Liver (tissue), 8 donors: ENCODE measurements at regions not wholly inside any gene's neighbourhood (a gene's known extent, or its start where the extent isn't known, plus 50 kb on each side); places are given as distances from the start of the nearest gene placed in this dataset.

Experiments
- DNase-seq: peaks from one replicate; pipeline ENCODE4 v3.0.0-alpha.2; 2017; ENCODE audit warnings: low spot score
- H3K27ac ChIP-seq, 2 donors: one replicate each; pipeline ENCODE4 v1.7.0; 2013; ENCODE audit warnings: inconsistent platforms in 2 of 2, low read length in 2 of 2, control low read depth in 1 of 2, low read depth in 1 of 2, mild to moderate bottlenecking in 1 of 2
- H3K27me3 ChIP-seq, 4 donors: one replicate each; pipeline versions ENCODE4 v1.6.1 to v1.7.0; 2013; ENCODE audit warnings: low read length in 3 of 4, inconsistent platforms in 1 of 4, mild to moderate bottlenecking in 1 of 4, moderate library complexity in 1 of 4; ENCODE audit not compliant: control insufficient read depth in 4 of 4, insufficient read depth in 4 of 4
- H3K36me3 ChIP-seq, 4 donors: one replicate each; pipeline versions ENCODE4 v1.6.1 to v1.7.0; 2013; ENCODE audit warnings: low read length in 3 of 4, mild to moderate bottlenecking in 3 of 4, low read depth in 1 of 4, moderate library complexity in 1 of 4; ENCODE audit not compliant: control insufficient read depth in 4 of 4, insufficient read depth in 3 of 4
- H3K4me1 ChIP-seq, 4 donors: one replicate each; pipeline versions ENCODE4 v1.6.1 to v1.7.0; 2013; ENCODE audit warnings: low read length in 3 of 4, mild to moderate bottlenecking in 3 of 4, moderate library complexity in 1 of 4; ENCODE audit not compliant: control insufficient read depth in 4 of 4, insufficient read depth in 4 of 4
- H3K4me3 ChIP-seq, 3 donors: one replicate each; pipeline versions ENCODE4 v1.6.1 to v1.7.0; 2013; ENCODE audit warnings: low read length in 3 of 3, control low read depth in 1 of 3, low read depth in 1 of 3, mild to moderate bottlenecking in 1 of 3
- H3K9ac ChIP-seq, 2 donors: one replicate each; pipeline ENCODE4 v1.7.0; 2013; ENCODE audit warnings: low read length in 2 of 2, mild to moderate bottlenecking in 2 of 2, moderate library complexity in 2 of 2, control low read depth in 1 of 2, low read depth in 1 of 2
- H3K9me3 ChIP-seq, 4 donors: one replicate each; pipeline versions ENCODE4 v1.6.1 to v1.7.0; 2013; ENCODE audit warnings: low read length in 3 of 4; ENCODE audit not compliant: control insufficient read depth in 4 of 4
- EGR1 ChIP-seq, 2 donors: IDR thresholded peaks; 2 replicates each; pipeline ENCODE4 v1.6.1; 2016 to 2018; ENCODE audit warnings: antibody characterized with exemption in 2 of 2, low read depth in 2 of 2
- FOXA1 ChIP-seq: IDR thresholded peaks from 2 replicates; pipeline ENCODE4 v1.6.1; 2016; ENCODE audit warnings: antibody characterized with exemption
- FOXA2 ChIP-seq: IDR thresholded peaks from 2 replicates; pipeline ENCODE4 v1.6.1; 2016; ENCODE audit warnings: antibody characterized with exemption
- GABPA ChIP-seq, 2 donors: IDR thresholded peaks in 1 of 2; conservative IDR thresholded peaks in 1 of 2; 2 replicates each; pipeline ENCODE4 v1.6.1; 2016; ENCODE audit warnings: antibody characterized with exemption in 2 of 2, mild to moderate bottlenecking in 1 of 2, moderate library complexity in 1 of 2
- HNF4A ChIP-seq, 2 donors: conservative IDR thresholded peaks; 2 replicates each; pipeline ENCODE4 v1.6.1; 2016; ENCODE audit warnings: antibody characterized with exemption in 2 of 2, mild to moderate bottlenecking in 2 of 2
- HNF4G ChIP-seq: IDR thresholded peaks from 2 replicates; pipeline ENCODE4 v1.6.1; 2016; ENCODE audit warnings: antibody characterized with exemption
- JUND ChIP-seq, 2 donors: IDR thresholded peaks; 2 replicates each; pipeline ENCODE4 v1.6.1; 2016; ENCODE audit warnings: antibody characterized with exemption in 2 of 2
- MAX ChIP-seq: IDR thresholded peaks from 2 replicates; pipeline ENCODE4 v1.6.1; 2016; ENCODE audit warnings: antibody characterized with exemption
- NR2F2 ChIP-seq: IDR thresholded peaks from 2 replicates; pipeline ENCODE4 v1.6.1; 2016; ENCODE audit warnings: antibody characterized with exemption
- RAD21 ChIP-seq, 2 donors: IDR thresholded peaks; 2 replicates each; pipeline ENCODE4 v1.6.1; 2016; ENCODE audit warnings: antibody characterized with exemption in 2 of 2, mild to moderate bottlenecking in 2 of 2
- REST ChIP-seq: IDR thresholded peaks from 2 replicates; pipeline ENCODE4 v1.6.1; 2016; ENCODE audit warnings: antibody characterized with exemption, mild to moderate bottlenecking
- RXRA ChIP-seq, 2 donors: IDR thresholded peaks; 2 replicates each; pipeline ENCODE4 v1.6.1; 2017 to 2018; ENCODE audit warnings: antibody characterized with exemption in 2 of 2, mild to moderate bottlenecking in 1 of 2
- SP1 ChIP-seq: IDR thresholded peaks from 2 replicates; pipeline ENCODE4 v1.6.1; 2018; ENCODE audit warnings: antibody characterized with exemption, mild to moderate bottlenecking
- TAF1 ChIP-seq: conservative IDR thresholded peaks from 2 replicates; pipeline ENCODE4 v1.6.1; 2016; ENCODE audit warnings: antibody characterized with exemption, mild to moderate bottlenecking
- YY1 ChIP-seq: IDR thresholded peaks from 2 replicates; pipeline ENCODE4 v1.6.1; 2016; ENCODE audit warnings: antibody characterized with exemption, mild to moderate bottlenecking
- WGBS: extraction: QIAGEN DNeasy Blood & Tissue Kit; methylation state at CpG from one replicate; pipeline ENCODE4 v1.1.7; 2013; 5-methylcytosine and 5-hydroxymethylcytosine counted together
- TF ChIP-seq, protein P1 (sequence below): IDR thresholded peaks from 2 replicates; pipeline ENCODE4 v1.6.1; 2016; ENCODE audit warnings: antibody characterized with exemption
- TF ChIP-seq, protein P2 (sequence below): IDR thresholded peaks from 2 replicates; pipeline ENCODE4 v1.6.1; 2016; ENCODE audit warnings: antibody characterized with exemption
- TF ChIP-seq, protein P3 (sequence below): fragments of 150-350 bp; IDR thresholded peaks from 2 replicates; pipeline ENCODE4 v1.5.1; 2017; ENCODE audit warnings: improper control_type of control experiment, low read depth, low read length; ENCODE audit not compliant: missing input control
- donor health status: healthy.
- donor health status: healthy.
- donor health status: healthy.
- donor health status: healthy.
- donor health status: healthy.

DNA sequence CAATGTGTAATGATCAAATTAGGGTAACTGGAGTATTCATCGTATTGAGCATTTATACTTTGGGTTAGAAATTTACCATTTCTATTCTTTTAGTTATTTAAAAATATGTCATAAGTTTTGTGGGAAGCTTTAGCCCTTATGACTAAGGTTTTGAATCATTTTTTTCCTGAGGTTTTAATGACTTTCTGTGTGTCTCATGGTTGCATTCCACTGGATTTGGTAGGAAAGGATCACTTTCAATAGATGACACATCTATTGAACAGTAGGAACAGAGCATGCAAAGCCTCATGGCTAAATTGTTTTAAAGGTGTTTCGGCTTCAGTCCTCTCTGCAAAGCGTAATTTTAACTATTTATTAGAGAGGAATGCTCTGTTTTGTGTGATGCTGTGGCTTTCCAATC lies 512.4 kb upstream of the CHD1 start:
- no peaks in the 10 kb centered on the region for H3K27me3 ChIP-seq
- no peaks in the 10 kb centered on the region for H3K36me3 ChIP-seq
- TF ChIP-seq GABPA (IDR thresholded peaks at IDR 0.05 in 1 of 2, conservative IDR thresholded peaks at IDR 0.05 in 1 of 2) (no peak), TAF1 (no peak), RXRA (IDR thresholded peaks at IDR 0.05) (no peak), YY1 (no peak)
- TF ChIP-seq, protein P1, sequence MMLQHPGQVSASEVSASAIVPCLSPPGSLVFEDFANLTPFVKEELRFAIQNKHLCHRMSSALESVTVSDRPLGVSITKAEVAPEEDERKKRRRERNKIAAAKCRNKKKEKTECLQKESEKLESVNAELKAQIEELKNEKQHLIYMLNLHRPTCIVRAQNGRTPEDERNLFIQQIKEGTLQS, result no peak
- TF ChIP-seq, protein P2, sequence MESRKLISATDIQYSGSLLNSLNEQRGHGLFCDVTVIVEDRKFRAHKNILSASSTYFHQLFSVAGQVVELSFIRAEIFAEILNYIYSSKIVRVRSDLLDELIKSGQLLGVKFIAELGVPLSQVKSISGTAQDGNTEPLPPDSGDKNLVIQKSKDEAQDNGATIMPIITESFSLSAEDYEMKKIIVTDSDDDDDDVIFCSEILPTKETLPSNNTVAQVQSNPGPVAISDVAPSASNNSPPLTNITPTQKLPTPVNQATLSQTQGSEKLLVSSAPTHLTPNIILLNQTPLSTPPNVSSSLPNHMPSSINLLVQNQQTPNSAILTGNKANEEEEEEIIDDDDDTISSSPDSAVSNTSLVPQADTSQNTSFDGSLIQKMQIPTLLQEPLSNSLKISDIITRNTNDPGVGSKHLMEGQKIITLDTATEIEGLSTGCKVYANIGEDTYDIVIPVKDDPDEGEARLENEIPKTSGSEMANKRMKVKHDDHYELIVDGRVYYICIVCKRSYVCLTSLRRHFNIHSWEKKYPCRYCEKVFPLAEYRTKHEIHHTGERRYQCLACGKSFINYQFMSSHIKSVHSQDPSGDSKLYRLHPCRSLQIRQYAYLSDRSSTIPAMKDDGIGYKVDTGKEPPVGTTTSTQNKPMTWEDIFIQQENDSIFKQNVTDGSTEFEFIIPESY, result no peak
- WGBS, result 78% methylated on average over 3 of the region's 3 CpGs
- no peak overlapping the region for H3K4me3 ChIP-seq
- H3K4me1 ChIP-seq, result no peaks in the 10 kb centered on the region
- H3K27ac ChIP-seq, result no peak overlapping the region
- no peaks in the 10 kb centered on the region for H3K9me3 ChIP-seq
- H3K9ac ChIP-seq, result no peak overlapping the region
- no peak for DNase-seq

DNA sequence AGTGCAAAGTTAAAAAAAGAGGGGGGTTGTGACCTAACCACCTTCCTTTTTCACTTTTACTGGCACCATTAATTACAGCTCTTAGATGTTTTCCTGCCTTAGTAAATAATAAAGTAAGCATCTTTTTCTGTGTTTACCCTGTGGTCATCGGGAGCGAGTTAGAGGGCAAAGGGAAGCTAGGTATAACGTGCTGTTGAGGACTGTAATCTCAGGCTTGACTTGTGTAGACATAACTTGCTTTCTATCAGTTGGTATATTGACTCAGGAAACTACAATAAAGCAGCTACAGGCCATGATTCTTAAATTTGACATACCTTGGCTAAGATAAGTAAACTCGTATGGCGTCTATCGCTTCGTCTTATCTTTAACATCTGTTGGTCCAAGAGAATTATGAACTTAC lies 509.8 kb upstream of the CHD1 start:
- Histone ChIP-seq H3K4me3 (no peak overlapping the region), H3K27me3 (no peaks in the 10 kb centered on the region), H3K9me3 (no peaks in the 10 kb centered on the region), H3K4me1 (no peaks in the 10 kb centered on the region), H3K36me3 (no peaks in the 10 kb centered on the region), H3K27ac (no peak overlapping the region), H3K9ac (no peak overlapping the region)
- no peak for TF ChIP-seq NR2F2
- TF ChIP-seq, protein P1, result no peak
- TF ChIP-seq FOXA1, result no peak
- TF ChIP-seq RXRA (IDR thresholded peaks at IDR 0.05), result no peak
- TF ChIP-seq GABPA (IDR thresholded peaks at IDR 0.05 in 1 of 2, conservative IDR thresholded peaks at IDR 0.05 in 1 of 2), result no peak
- TF ChIP-seq SP1, result no peak
- TF ChIP-seq HNF4A (conservative IDR thresholded peaks at IDR 0.05), result no peak
- TF ChIP-seq, protein P3, sequence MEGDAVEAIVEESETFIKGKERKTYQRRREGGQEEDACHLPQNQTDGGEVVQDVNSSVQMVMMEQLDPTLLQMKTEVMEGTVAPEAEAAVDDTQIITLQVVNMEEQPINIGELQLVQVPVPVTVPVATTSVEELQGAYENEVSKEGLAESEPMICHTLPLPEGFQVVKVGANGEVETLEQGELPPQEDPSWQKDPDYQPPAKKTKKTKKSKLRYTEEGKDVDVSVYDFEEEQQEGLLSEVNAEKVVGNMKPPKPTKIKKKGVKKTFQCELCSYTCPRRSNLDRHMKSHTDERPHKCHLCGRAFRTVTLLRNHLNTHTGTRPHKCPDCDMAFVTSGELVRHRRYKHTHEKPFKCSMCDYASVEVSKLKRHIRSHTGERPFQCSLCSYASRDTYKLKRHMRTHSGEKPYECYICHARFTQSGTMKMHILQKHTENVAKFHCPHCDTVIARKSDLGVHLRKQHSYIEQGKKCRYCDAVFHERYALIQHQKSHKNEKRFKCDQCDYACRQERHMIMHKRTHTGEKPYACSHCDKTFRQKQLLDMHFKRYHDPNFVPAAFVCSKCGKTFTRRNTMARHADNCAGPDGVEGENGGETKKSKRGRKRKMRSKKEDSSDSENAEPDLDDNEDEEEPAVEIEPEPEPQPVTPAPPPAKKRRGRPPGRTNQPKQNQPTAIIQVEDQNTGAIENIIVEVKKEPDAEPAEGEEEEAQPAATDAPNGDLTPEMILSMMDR, result no peak
- TF ChIP-seq MAX, result no peak
- no peak for TF ChIP-seq REST
- no peak for TF ChIP-seq RAD21 (IDR thresholded peaks at IDR 0.05)
- TF ChIP-seq FOXA2, result no peak
- no peak for TF ChIP-seq EGR1 (IDR thresholded peaks at IDR 0.05; ENCODE audit: low read depth in 2 of 2)
- TF ChIP-seq HNF4G, result no peak
- no peak for TF ChIP-seq YY1
- TF ChIP-seq, protein P2, result no peak
- no peak for TF ChIP-seq JUND (IDR thresholded peaks at IDR 0.05)
- TF ChIP-seq TAF1, result no peak
- 48% methylated on average over 7 of the region's 7 CpGs for WGBS
- DNase-seq, result no peak
